Suprapubic skin (tissue), 4 donors: ENCODE measurements at regions not wholly inside any gene's neighbourhood (a gene's known extent, or its start where the extent isn't known, plus 50 kb on each side); places are given as distances from the start of the nearest gene placed in this dataset.

Experiments
- DNase-seq, 2 donors: peaks; one replicate each; pipeline ENCODE4 v3.0.0-alpha.2; 2019; ENCODE audit warnings: low spot score in 2 of 2
- H3K27ac ChIP-seq: fragments of 200-600 bp; sonication (generic); one replicate; pipeline ENCODE4 v1.5.1; 2019
- H3K27me3 ChIP-seq: fragments of 200-600 bp; sonication (generic); one replicate; pipeline ENCODE4 v1.5.1; 2019
- H3K36me3 ChIP-seq: fragments of 200-600 bp; sonication (generic); one replicate; pipeline ENCODE4 v1.5.1; 2019
- H3K4me1 ChIP-seq: fragments of 200-600 bp; sonication (generic); one replicate; pipeline ENCODE4 v1.5.1; 2019
- H3K4me3 ChIP-seq: fragments of 200-600 bp; sonication (generic); one replicate; pipeline ENCODE4 v1.5.1; 2019; ENCODE audit warnings: mild to moderate bottlenecking
- H3K9me3 ChIP-seq: fragments of 200-600 bp; sonication (generic); one replicate; pipeline ENCODE4 v1.5.1; 2019
- EP300 ChIP-seq: sonication (generic); formaldehyde crosslinking; IDR thresholded peaks from one replicate; pipeline ENCODE4 v1.6.1; 2017; ENCODE audit warnings: antibody characterized with exemption
- POLR2A ChIP-seq, 2 donors: fragments of 450-650 bp; IDR thresholded peaks; one replicate each; pipeline ENCODE4 v1.6.1; 2017; ENCODE audit warnings: antibody characterized with exemption in 2 of 2, mild to moderate bottlenecking in 2 of 2, moderate library complexity in 2 of 2
- POLR2AphosphoS5 ChIP-seq, 3 donors: sonication (generic); formaldehyde crosslinking; IDR thresholded peaks; one replicate each; pipeline ENCODE4 v1.6.1; 2017; ENCODE audit warnings: antibody characterized with exemption in 3 of 3
- WGBS: methylation state at CpG from one replicate; pipeline ENCODE4 v1.1.5; 2018; 5-methylcytosine and 5-hydroxymethylcytosine counted together
- TF ChIP-seq, protein P1 (sequence below), 2 donors: fragments of 200-600 bp in 1 of 2; fragments of 450-650 bp in 1 of 2; sonication (generic) in 1 of 2; IDR thresholded peaks; one replicate each; pipeline ENCODE4 v1.5.1; 2016 to 2019; ENCODE audit warnings: antibody characterized with exemption in 2 of 2, mild to moderate bottlenecking in 1 of 2, moderate library complexity in 1 of 2

DNA sequence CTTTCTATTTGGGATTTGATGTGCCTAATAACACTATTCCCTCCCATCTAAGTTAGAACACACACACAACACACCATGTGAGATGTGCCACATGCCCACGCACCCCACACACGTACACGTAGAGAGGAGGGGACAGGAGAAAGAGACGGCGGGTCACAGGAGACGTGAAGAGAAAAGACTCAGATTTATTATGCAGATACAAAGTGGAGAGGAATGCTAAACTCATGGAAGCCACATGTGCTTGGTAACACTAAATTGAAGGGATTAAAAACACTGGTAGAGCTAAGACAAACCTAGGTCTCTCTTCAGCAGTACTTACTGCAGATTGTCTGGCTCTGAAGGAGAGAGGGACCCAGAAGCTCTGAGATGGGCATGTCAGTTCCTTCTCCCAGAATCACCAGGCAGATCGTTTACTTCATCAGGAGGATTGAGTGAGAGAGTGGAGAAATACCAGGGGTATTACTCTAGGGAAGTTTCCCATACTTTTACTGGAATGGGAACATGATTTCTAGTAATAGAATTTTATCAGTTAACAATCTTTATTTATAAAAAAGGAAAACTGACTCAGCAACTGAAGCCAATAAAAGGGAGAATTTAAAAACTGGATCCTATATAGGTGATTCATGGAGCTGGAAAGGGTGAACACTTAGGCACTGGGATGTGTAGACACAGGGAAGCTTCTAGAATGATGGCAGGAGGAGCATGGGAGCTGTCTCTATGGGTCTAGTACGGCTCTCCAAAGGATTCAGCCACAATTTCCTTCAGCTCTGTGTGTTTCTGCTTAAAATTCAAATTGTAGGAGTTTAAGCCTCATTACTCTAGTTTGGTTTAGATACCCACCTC lies 139.4 kb downstream of the MACIR start:
- Histone ChIP-seq H3K36me3 (no peaks in the 10 kb centered on the region), H3K9me3 (no peaks in the 10 kb centered on the region), H3K27me3 (no peaks in the 10 kb centered on the region), H3K4me3 (no peak overlapping the region), H3K4me1 (no peaks in the 10 kb centered on the region), H3K27ac (no peak overlapping the region)
- no peak for DNase-seq
- WGBS, result 57% methylated on average over 8 of the region's 8 CpGs
- no peak for TF ChIP-seq EP300
- TF ChIP-seq, protein P1, sequence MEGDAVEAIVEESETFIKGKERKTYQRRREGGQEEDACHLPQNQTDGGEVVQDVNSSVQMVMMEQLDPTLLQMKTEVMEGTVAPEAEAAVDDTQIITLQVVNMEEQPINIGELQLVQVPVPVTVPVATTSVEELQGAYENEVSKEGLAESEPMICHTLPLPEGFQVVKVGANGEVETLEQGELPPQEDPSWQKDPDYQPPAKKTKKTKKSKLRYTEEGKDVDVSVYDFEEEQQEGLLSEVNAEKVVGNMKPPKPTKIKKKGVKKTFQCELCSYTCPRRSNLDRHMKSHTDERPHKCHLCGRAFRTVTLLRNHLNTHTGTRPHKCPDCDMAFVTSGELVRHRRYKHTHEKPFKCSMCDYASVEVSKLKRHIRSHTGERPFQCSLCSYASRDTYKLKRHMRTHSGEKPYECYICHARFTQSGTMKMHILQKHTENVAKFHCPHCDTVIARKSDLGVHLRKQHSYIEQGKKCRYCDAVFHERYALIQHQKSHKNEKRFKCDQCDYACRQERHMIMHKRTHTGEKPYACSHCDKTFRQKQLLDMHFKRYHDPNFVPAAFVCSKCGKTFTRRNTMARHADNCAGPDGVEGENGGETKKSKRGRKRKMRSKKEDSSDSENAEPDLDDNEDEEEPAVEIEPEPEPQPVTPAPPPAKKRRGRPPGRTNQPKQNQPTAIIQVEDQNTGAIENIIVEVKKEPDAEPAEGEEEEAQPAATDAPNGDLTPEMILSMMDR (IDR thresholded peaks at IDR 0.05), result no peak
- no peak for TF ChIP-seq POLR2A (IDR thresholded peaks at IDR 0.05)
- no peak for TF ChIP-seq POLR2AphosphoS5 (IDR thresholded peaks at IDR 0.05)

DNA sequence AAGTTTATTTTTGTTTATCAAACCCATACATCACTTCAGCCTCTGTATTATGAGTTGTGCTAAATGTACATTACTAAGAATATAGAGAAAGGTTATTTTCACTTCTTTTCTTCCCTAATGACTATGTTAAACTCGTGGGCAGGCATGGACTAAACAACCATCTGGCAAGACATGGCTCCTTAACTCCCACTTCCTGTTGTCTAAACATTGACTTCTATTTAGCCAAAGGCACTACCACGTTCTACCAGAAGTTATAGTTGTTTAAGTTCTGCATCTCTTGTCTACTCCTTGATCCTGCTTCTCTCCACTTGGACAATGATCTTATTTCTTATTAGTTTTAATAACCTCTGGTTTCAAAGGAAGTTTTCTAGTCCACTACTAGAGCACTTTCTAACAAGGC lies 136.1 kb downstream of the MACIR start:
- H3K36me3 ChIP-seq, result no peaks in the 10 kb centered on the region
- no peaks in the 10 kb centered on the region for H3K27me3 ChIP-seq
- H3K9me3 ChIP-seq, result no peaks in the 10 kb centered on the region
- WGBS, result 23% methylated on average over 2 of the region's 2 CpGs
- no peak for TF ChIP-seq POLR2AphosphoS5 (IDR thresholded peaks at IDR 0.05)
- no peak for TF ChIP-seq EP300
- TF ChIP-seq, protein P1 (IDR thresholded peaks at IDR 0.05), result no peak
- no peak for TF ChIP-seq POLR2A (IDR thresholded peaks at IDR 0.05)
- no peak overlapping the region for H3K4me3 ChIP-seq
- H3K27ac ChIP-seq, result no peak overlapping the region
- DNase-seq, result no peak
- H3K4me1 ChIP-seq, result no peaks in the 10 kb centered on the region

DNA sequence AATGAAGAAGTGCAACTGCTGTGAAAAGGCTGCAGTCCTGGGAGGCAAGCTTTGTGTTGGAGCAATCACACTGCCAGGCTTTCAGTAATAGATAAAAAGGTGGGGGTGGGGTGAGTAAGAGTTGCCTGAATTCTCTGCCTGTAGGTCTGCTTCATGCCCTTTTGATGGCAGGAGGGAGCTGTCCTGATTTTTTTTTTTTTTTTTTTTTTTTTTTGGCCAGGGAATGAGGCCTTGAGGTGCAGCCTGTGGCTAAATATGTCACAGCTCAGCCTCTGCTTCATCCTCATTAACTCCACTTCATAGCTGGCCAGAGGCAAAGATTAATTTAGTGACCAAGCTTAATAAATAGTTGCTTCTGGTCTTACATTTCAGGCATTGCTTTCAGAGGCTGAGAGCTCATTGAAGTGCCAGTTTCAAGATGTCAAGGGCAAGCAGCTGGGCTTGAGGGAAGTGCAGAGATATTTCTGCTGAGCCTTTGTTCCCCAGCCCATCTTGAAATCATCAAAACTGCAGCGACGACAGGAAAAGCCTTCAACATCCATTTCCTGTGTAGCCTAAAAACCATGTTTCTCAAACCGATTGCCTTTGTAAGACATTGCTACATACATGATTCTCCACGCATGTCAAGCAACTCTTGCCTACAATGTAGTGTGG lies 134.7 kb downstream of the MACIR start:
- H3K36me3 ChIP-seq, result no peaks in the 10 kb centered on the region
- H3K27ac ChIP-seq, result no peak overlapping the region
- no peak for DNase-seq
- H3K9me3 ChIP-seq, result no peaks in the 10 kb centered on the region
- H3K27me3 ChIP-seq, result no peaks in the 10 kb centered on the region
- H3K4me3 ChIP-seq, result no peak overlapping the region
- WGBS, result 40% methylated on average over 4 of the region's 4 CpGs
- H3K4me1 ChIP-seq, result no peaks in the 10 kb centered on the region
- TF ChIP-seq, protein P1 (IDR thresholded peaks at IDR 0.05), result no peak
- TF ChIP-seq POLR2AphosphoS5 (IDR thresholded peaks at IDR 0.05) (no peak), EP300 (no peak), POLR2A (IDR thresholded peaks at IDR 0.05) (no peak)

DNA sequence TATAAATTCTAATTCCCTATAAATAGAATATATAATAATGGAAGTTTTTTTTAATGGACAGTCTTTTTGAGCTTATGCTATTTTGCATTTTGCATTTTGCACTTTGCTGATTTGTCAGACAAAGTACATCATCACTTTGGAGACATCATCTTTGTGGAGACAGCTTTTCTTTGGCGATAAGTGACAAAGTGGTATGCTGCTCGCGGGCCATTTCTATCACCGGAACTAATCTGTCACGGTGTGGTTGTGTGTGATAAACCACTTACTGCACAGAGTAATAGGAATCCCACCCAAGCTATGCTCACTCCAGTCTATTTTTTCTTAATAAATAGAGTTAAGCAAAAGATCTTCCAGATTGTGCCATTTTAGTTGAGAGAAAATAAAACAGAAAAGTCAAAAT lies 133.1 kb downstream of the MACIR start:
- Histone ChIP-seq H3K9me3 (no peaks in the 10 kb centered on the region), H3K27ac (no peak overlapping the region), H3K4me3 (no peak overlapping the region), H3K4me1 (no peaks in the 10 kb centered on the region), H3K27me3 (no peaks in the 10 kb centered on the region), H3K36me3 (no peaks in the 10 kb centered on the region)
- DNase-seq, result no peak
- TF ChIP-seq, protein P1 (IDR thresholded peaks at IDR 0.05), result no peak
- TF ChIP-seq EP300, result no peak
- TF ChIP-seq POLR2AphosphoS5 (IDR thresholded peaks at IDR 0.05), result no peak
- WGBS, result 85% methylated on average over 5 of the region's 5 CpGs

DNA sequence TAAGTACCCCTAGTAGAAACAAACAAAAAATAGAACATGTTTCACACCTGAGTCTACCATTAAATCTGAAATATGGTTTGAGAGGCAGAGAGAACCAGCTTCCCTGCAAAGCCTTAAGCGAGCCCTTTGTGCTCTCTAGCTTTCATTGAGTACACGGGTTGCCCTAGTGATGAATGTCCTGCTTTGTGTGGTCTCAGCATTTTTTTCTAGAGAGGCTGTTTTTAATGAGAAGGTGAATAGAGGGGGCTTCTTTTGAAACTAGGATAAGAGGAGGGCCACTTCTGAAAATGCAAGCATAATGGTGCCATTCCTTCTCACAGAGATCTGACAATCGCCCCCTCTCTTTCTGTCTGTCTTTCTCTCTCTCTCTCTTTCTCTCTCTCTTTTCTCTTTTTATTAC lies 131.3 kb downstream of the MACIR start:
- no peaks in the 10 kb centered on the region for H3K9me3 ChIP-seq
- H3K36me3 ChIP-seq, result no peaks in the 10 kb centered on the region
- H3K27ac ChIP-seq, result no peak overlapping the region
- WGBS, result 63% methylated on average over 3 of the region's 3 CpGs
- H3K4me1 ChIP-seq, result no peaks in the 10 kb centered on the region
- DNase-seq, result no peak
- no peaks in the 10 kb centered on the region for H3K27me3 ChIP-seq
- TF ChIP-seq POLR2A (IDR thresholded peaks at IDR 0.05), result no peak
- TF ChIP-seq, protein P1 (IDR thresholded peaks at IDR 0.05), result no peak
- no peak for TF ChIP-seq EP300
- TF ChIP-seq POLR2AphosphoS5 (IDR thresholded peaks at IDR 0.05), result no peak
- H3K4me3 ChIP-seq, result no peak overlapping the region
